Heart left ventricle (tissue), 16 donors: ENCODE measurements at regions not wholly inside any gene's neighbourhood (a gene's known extent, or its start where the extent isn't known, plus 50 kb on each side); places are given as distances from the start of the nearest gene placed in this dataset.

Experiments used
- ATAC-seq, 4 donors: fragments of 200-7000 bp; cut with Tn5 transposase; one replicate each; pipeline ENCODE4 v1.9.1; 2020 to 2022; ENCODE audit warnings: moderate library complexity in 4 of 4, mild to moderate bottlenecking in 3 of 4, moderate number of reproducible peaks in 1 of 4
- DNase-seq, 5 donors: peaks; one replicate each; pipeline ENCODE4 v3.0.0-alpha.2; 2020
- H3K27ac ChIP-seq, 12 donors: fragments of 200-600 bp; sonication (generic) in 4 of 12; one replicate each; pipeline versions ENCODE4 v1.5.0 to v1.8.0; 2016 to 2022; ENCODE audit warnings: mild to moderate bottlenecking in 2 of 12
- H3K27me3 ChIP-seq, 9 donors: fragments of 200-600 bp; sonication (generic) in 2 of 9; one replicate each; pipeline versions ENCODE4 v1.5.1 to v1.8.0; 2016 to 2022; ENCODE audit warnings: mild to moderate bottlenecking in 3 of 9
- H3K36me3 ChIP-seq, 9 donors: fragments of 200-600 bp; sonication (generic) in 2 of 9; one replicate each; pipeline versions ENCODE4 v1.5.0 to v1.8.0; 2018 to 2022; ENCODE audit warnings: mild to moderate bottlenecking in 2 of 9
- H3K4me1 ChIP-seq, 12 donors: fragments of 200-600 bp; sonication (generic) in 4 of 12; one replicate each; pipeline versions ENCODE4 v1.5.0 to v1.8.0; 2016 to 2022; ENCODE audit warnings: mild to moderate bottlenecking in 3 of 12
- H3K4me3 ChIP-seq, 12 donors: fragments of 200-600 bp; sonication (generic) in 4 of 12; one replicate each; pipeline versions ENCODE4 v1.5.0 to v1.8.0; 2017 to 2022; ENCODE audit warnings: mild to moderate bottlenecking in 9 of 12, moderate library complexity in 4 of 12
- H3K9me3 ChIP-seq, 12 donors: fragments of 200-600 bp; sonication (generic) in 4 of 12; one replicate each; pipeline versions ENCODE4 v1.5.0 to v1.8.0; 2016 to 2022; ENCODE audit warnings: mild to moderate bottlenecking in 1 of 12
- POLR2A ChIP-seq, 2 donors: fragments of 450-650 bp; IDR thresholded peaks; one replicate each; pipeline ENCODE4 v1.6.1; 2017; ENCODE audit warnings: antibody characterized with exemption in 2 of 2, mild to moderate bottlenecking in 2 of 2, moderate library complexity in 2 of 2
- WGBS, 4 donors: extraction: QIAGEN DNeasy Blood & Tissue Kit in 2 of 4; methylation state at CpG; one replicate each; pipeline versions ENCODE4 v1.1.5 to v1.1.7; 2013 to 2018; 5-methylcytosine and 5-hydroxymethylcytosine counted together
- intact Hi-C, 10 donors: fragments of 100-400 bp; cut with DNase I; formaldehyde crosslinking; loops; one replicate each; pipeline versions ENCODE4 v1.11.1 to v1.14.2; 2022
- TF ChIP-seq, protein P1 (sequence below), 12 donors: fragments of 200-600 bp; sonication (generic) in 4 of 12; IDR thresholded peaks; one replicate each; pipeline versions ENCODE4 v1.5.0 to v1.8.0; 2018 to 2022; ENCODE audit warnings: antibody characterized with exemption in 12 of 12, mild to moderate bottlenecking in 5 of 12
- donor health status: ischemic (EF 13 %, LVEDD 7.1; RV severe dilation, severe dysfunction).
- donor health status: healthy with polysubstance abuse.
- donor health status: DM: no; HTN: yes; CAD: no.
- donor health status: DM: no; HTN: no; CAD: no.
- donor health status: ischemic (EF 25% LVEDD 6.9; RV normal size, moderate dysfunction).
- donor health status: ischemic (EF 25% LVEDD 5.7; RV mildly dilated, moderate dysfunction).
- donor health status: healthy.
- donor health status: DM: yes; HTN: yes; CAD: no.
- donor health status: ischemic (EF 35%, LVEDD 5.7; RV mildly dilated, moderate dysfunction).
- donor health status: nonischemic (EF 11% LVEDD 7.7; RV severe dilation, severe dysfunction).
- donor health status: DM: yes; HTN: yes; CAD: no.
- donor health status: PGD.
- donor health status: ischemic (EF 29% LVEDD 5.4; RV normal size, mild dysfunction).
- donor health status: nonischemic (EF 23%, LVEDD 6.1; RV moderate dilation, normal function).

DNA sequence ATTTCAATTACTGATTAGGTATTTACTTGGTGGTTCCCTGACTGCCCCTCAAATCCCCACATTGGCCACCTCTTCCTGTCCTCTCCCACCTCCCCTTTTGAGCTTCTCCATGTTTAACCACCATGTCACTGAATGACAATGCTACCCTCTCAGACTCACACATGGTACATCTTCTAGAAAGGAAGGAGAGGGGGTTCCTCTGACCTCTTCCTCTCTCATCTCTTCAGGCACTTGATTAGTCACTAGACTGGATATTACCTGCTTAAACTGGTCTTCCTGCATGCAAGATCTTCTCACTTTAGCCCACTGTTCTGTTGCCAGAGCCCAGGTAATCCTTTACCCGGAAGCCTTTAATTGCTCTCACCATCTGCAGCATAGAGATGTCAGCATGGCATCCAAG, 64.9 kb downstream of the DIPK2A start:
- DNase-seq (no peak), ATAC-seq (no peak)
- WGBS, 4 donors: 94 to 100% (median 95%) methylated on average over 1 of the region's 1 CpG
- Histone ChIP-seq H3K27ac (no peak overlapping the region), H3K9me3 (no peaks in the 10 kb centered on the region), H3K4me3 (no peak overlapping the region), H3K36me3 (no peaks in the 10 kb centered on the region), H3K4me1 (peaks cover 0 to 10% (median 0%) of the 10 kb centered on the region in 12 donors), H3K27me3 (no peaks in the 10 kb centered on the region)
- intact Hi-C loops: no loop called here
- TF ChIP-seq POLR2A (IDR thresholded peaks at IDR 0.05): no peak
- TF ChIP-seq, protein P1, sequence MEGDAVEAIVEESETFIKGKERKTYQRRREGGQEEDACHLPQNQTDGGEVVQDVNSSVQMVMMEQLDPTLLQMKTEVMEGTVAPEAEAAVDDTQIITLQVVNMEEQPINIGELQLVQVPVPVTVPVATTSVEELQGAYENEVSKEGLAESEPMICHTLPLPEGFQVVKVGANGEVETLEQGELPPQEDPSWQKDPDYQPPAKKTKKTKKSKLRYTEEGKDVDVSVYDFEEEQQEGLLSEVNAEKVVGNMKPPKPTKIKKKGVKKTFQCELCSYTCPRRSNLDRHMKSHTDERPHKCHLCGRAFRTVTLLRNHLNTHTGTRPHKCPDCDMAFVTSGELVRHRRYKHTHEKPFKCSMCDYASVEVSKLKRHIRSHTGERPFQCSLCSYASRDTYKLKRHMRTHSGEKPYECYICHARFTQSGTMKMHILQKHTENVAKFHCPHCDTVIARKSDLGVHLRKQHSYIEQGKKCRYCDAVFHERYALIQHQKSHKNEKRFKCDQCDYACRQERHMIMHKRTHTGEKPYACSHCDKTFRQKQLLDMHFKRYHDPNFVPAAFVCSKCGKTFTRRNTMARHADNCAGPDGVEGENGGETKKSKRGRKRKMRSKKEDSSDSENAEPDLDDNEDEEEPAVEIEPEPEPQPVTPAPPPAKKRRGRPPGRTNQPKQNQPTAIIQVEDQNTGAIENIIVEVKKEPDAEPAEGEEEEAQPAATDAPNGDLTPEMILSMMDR (IDR thresholded peaks at IDR 0.05): no peak

DNA sequence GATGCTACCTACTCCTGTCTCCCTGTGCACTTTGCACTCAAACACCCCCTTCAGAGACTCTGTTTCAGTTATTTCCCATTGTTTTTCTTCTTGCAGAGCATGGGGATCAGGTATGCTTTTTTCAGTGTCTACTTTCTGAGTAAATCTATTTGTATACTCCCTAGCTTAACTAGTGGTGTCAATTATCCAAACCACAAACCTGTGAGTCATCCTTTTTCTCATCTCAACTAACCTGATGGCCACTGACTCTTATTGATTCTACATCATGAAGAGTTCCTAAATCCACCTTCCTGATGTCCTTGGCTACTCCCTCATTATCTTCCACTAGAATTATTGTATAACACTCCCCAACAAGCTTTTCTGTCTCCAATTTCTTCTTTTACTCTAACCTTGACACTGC, 68.0 kb downstream of the DIPK2A start:
- intact Hi-C loops: no loop called here
- no peak for ATAC-seq
- Histone ChIP-seq H3K27me3 (no peaks in the 10 kb centered on the region), H3K9me3 (no peaks in the 10 kb centered on the region), H3K27ac (no peak overlapping the region), H3K4me1 (no peaks in the 10 kb centered on the region), H3K4me3 (no peak overlapping the region), H3K36me3 (no peaks in the 10 kb centered on the region)
- DNase-seq: no peak
- TF ChIP-seq POLR2A (IDR thresholded peaks at IDR 0.05): no peak
- TF ChIP-seq, protein P1 (IDR thresholded peaks at IDR 0.05): no peak

DNA sequence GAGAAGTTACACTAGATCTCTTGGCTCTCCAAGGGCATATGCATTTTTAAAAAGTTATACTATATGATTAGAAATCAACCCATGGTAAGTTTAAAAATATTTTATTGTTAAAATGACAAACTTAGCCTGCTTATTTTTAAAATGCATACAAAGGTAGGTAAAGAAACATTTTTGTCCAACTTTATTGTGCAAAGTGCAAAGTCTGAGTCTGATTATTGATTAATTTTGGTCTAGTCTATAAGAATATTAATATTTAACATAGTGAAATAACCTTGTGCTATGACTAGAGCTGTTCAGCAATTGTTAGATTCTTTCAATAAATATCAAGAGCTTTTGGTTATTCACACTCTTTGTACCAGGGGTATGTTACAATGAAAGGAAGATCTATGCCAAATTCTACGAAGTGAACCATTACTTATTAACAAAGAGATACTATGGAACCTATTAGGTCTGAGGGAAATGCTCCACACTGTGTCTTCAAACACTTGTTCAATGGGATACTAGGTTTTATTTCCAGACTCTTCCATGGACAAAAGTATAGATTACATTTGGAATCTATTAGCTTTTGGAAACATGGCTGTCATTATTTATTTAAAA, 70.4 kb downstream of the DIPK2A start:
- TF ChIP-seq, protein P1 (IDR thresholded peaks at IDR 0.05): no peak
- TF ChIP-seq POLR2A (IDR thresholded peaks at IDR 0.05): no peak
- no peak overlapping the region for H3K4me3 ChIP-seq
- WGBS, 4 donors: 81 to 92% (median 85%) methylated on average over 1 of the region's 1 CpG

DNA sequence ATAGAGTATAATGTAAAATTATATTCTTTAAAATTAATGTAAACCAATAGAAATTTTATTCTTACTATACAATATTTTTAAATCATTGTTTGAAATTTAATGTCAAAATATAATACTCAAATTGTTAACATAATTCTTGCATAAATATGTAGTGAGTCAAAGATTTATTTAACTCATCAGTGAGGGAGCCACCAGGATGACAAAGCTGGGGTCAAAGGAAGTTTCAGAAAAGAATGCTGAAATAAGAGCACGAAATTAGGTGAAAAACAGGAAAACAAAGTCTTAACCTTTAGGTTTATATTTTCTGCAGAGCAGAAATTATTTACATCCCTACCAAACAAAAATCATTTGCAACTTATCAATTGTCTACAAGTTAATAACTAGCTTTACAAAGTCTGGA, 74.1 kb downstream of the DIPK2A start:
- intact Hi-C loops: no loop called here
- Histone ChIP-seq H3K36me3 (no peaks in the 10 kb centered on the region), H3K4me1 (no peaks in the 10 kb centered on the region), H3K27me3 (no peaks in the 10 kb centered on the region), H3K27ac (no peak overlapping the region), H3K9me3 (no peaks in the 10 kb centered on the region), H3K4me3 (no peak overlapping the region)
- DNase-seq (no peak), ATAC-seq (no peak)
- WGBS, 4 donors: 57 to 68% (median 62%) methylated on average over 1 of the region's 1 CpG
- TF ChIP-seq, protein P1 (IDR thresholded peaks at IDR 0.05): no peak
- TF ChIP-seq POLR2A (IDR thresholded peaks at IDR 0.05): no peak

More for the DNA sequence above, 70.4 kb downstream of the DIPK2A start:
- no peak for DNase-seq
- no peaks in the 10 kb centered on the region for H3K9me3 ChIP-seq
- ATAC-seq: no peak
- no peak overlapping the region for H3K27ac ChIP-seq
- no peaks in the 10 kb centered on the region for H3K27me3 ChIP-seq
- intact Hi-C loops: no loop called here
- H3K36me3 ChIP-seq: no peaks in the 10 kb centered on the region
- no peaks in the 10 kb centered on the region for H3K4me1 ChIP-seq
